PC-3 (cell line): ENCODE measurements at regions not wholly inside any gene's neighbourhood (a gene's known extent, or its start where the extent isn't known, plus 50 kb on each side); places are given as distances from the start of the nearest gene placed in this dataset.

ENCODE experiments used
- CTCF ChIP-seq: fragments of 300-600 bp; sonication (generic); conservative IDR thresholded peaks from 2 replicates; pipeline ENCODE4 v1.5.1; 2017; ENCODE audit warnings: antibody characterized with exemption, low read depth, mild to moderate bottlenecking, low read length
- EZH2 ChIP-seq: fragments of 300-600 bp; sonication (generic); IDR thresholded peaks from one replicate; pipeline ENCODE4 v1.6.1; 2017; ENCODE audit warnings: antibody characterized with exemption, mild to moderate bottlenecking, low read length; ENCODE audit not compliant: unreplicated experiment
- EZH2phosphoT487 ChIP-seq: fragments of 300-600 bp; sonication (generic); IDR thresholded peaks from 2 replicates; pipeline ENCODE4 v1.6.1; 2018; ENCODE audit warnings: mild to moderate bottlenecking, antibody characterized with exemption, low read length, borderline replicate concordance

GRCh38 chr4:107115185-107115847 is 79.2 kb upstream of the DKK2 start:
- TF ChIP-seq CTCF (no peak), EZH2 (no peak), EZH2phosphoT487 (no peak)
